RKO (cell line): ENCODE measurements at regions not wholly inside any gene's neighbourhood (a gene's known extent, or its start where the extent isn't known, plus 50 kb on each side); places are given as distances from the start of the nearest gene placed in this dataset.
"Not testable (repeated sequence)": the region's sequence is repeated elsewhere in the genome, so short reads cannot be mapped to it uniquely, and the experiment has no call there.

Experiments used
- DNase-seq: peaks from one replicate; pipeline ENCODE4 v3.0.0-alpha.2; 2016; ENCODE audit warnings: low spot score

GRCh38 chr6:11961923-11962322 lies 50.2 kb upstream of the HIVEP1 start:
- DNase-seq = no peak

GRCh38 chr6:11960909-11961779 lies 51.0 kb upstream of the HIVEP1 start:
- DNase-seq = no peak

- no peak for DNase-seq
Observed at GRCh38 chr6:11956781-11957180, 55.3 kb upstream of the HIVEP1 start.

- DNase-seq = no peak
Observed at GRCh38 chr6:11953641-11954040, 58.5 kb upstream of the HIVEP1 start.

GRCh38 chr6:11952316-11952715 lies 59.8 kb upstream of the HIVEP1 start:
- no peak for DNase-seq

GRCh38 chr6:11951868-11952267 lies 60.2 kb upstream of the HIVEP1 start:
- DNase-seq = no peak

- DNase-seq = no peak
Observed at GRCh38 chr6:11950109-11950508, 62.0 kb upstream of the HIVEP1 start.

- no peak for DNase-seq
Observed at GRCh38 chr6:11947575-11947974, 64.5 kb upstream of the HIVEP1 start.

- no peak for DNase-seq
Observed at GRCh38 chr6:11947063-11947462, 65.0 kb upstream of the HIVEP1 start.

GRCh38 chr6:11944111-11944510 lies 68.0 kb upstream of the HIVEP1 start:
- no peak for DNase-seq

GRCh38 chr6:11943060-11943459 lies 69.1 kb upstream of the HIVEP1 start:
- DNase-seq = no peak

GRCh38 chr6:11942185-11942864 lies 69.8 kb upstream of the HIVEP1 start:
- DNase-seq = no peak

- not testable (repeated sequence) for DNase-seq
Observed at GRCh38 chr6:11940532-11941166, 71.5 kb upstream of the HIVEP1 start.

GRCh38 chr6:11938285-11938890 lies 73.7 kb upstream of the HIVEP1 start:
- no peak for DNase-seq

GRCh38 chr6:11934638-11935037 lies 77.5 kb upstream of the HIVEP1 start:
- DNase-seq = no peak

- DNase-seq = not testable (repeated sequence)
Observed at GRCh38 chr6:11932892-11933291, 79.2 kb upstream of the HIVEP1 start.

GRCh38 chr6:11931296-11932035 lies 80.6 kb upstream of the HIVEP1 start:
- no peak for DNase-seq

GRCh38 chr6:11930834-11931233 lies 81.3 kb upstream of the HIVEP1 start:
- DNase-seq = not testable (repeated sequence)

- DNase-seq = no peak
Observed at GRCh38 chr6:11930240-11930639, 81.9 kb upstream of the HIVEP1 start.

GRCh38 chr6:11929241-11929835 lies 82.8 kb upstream of the HIVEP1 start:
- no peak for DNase-seq
